ENCODE measurements at regions not wholly inside any gene's neighbourhood (a gene's known extent, or its start where the extent isn't known, plus 50 kb on each side); places are given as distances from the start of the nearest gene placed in this dataset.

- no peak for TF ChIP-seq CTCF (IDR thresholded peaks at IDR 0.05)
- no peak for TF ChIP-seq EP300 (IDR thresholded peaks at IDR 0.05)
- no peak for TF ChIP-seq POLR2A (IDR thresholded peaks at IDR 0.05)
Observed at GRCh38 chr1:104392552-104392951, 642.9 kb downstream of the AMY1C start.
